AG04450 (cell line): ENCODE measurements at regions not wholly inside any gene's neighbourhood (a gene's known extent, or its start where the extent isn't known, plus 50 kb on each side); places are given as distances from the start of the nearest gene placed in this dataset.
"Not testable (repeated sequence)": the region's sequence is repeated elsewhere in the genome, so short reads cannot be mapped to it uniquely, and the experiment has no call there.

Experiments
- CTCF ChIA-PET: fragments of 300-600, 350-600 bp; formaldehyde crosslinking; extraction: SDS; loops from one replicate; lab custom pipeline; 2022; ENCODE audit warnings: antibody characterized with exemption, inconsistent platforms; lab: Charles Lee
- POLR2A ChIA-PET: fragments of 350-600 bp; formaldehyde crosslinking; extraction: SDS; loops from one replicate; lab custom pipeline; 2021; ENCODE audit warnings: antibody characterized with exemption, inconsistent platforms; lab: Yijun Ruan, JAX
- DNase-seq: peaks from one replicate; pipeline ENCODE4 v3.0.0-alpha.2; 2011; ENCODE audit warnings: low read depth, low spot score
- H3K27ac ChIP-seq: one replicate; pipeline ENCODE4 v1.5.1; 2012; ENCODE audit warnings: low read depth, low read length, control low read depth
- H3K27me3 ChIP-seq: one replicate; pipeline ENCODE4 v1.6.0; 2012; ENCODE audit warnings: low read length; ENCODE audit not compliant: control insufficient read depth, insufficient read depth
- H3K4me3 ChIP-seq: 2 replicates; pipeline ENCODE4 v1.5.1; 2011; ENCODE audit warnings: mild to moderate bottlenecking, low read depth, low read length, control low read depth
- H3K9me3 ChIP-seq: 2 replicates; pipeline ENCODE4 v1.5.1; 2012; ENCODE audit warnings: low read length; ENCODE audit not compliant: control insufficient read depth, insufficient read depth
- CTCF ChIP-seq: IDR thresholded peaks from 2 replicates; pipeline ENCODE4 v1.5.1; 2011; ENCODE audit warnings: low read depth, low read length, control low read depth, inconsistent platforms

- DNase-seq, result no peak
- Histone ChIP-seq H3K9me3 (no peaks in the 10 kb centered on the region), H3K4me3 (no peak overlapping the region), H3K27ac (no peak overlapping the region), H3K27me3 (no peaks in the 10 kb centered on the region)
- TF ChIP-seq CTCF, result no peak
- CTCF ChIA-PET, result no interaction called here
- POLR2A ChIA-PET, result no interaction called here
These were observed 246.0 kb downstream of the KBTBD8 start for GRCh38 chr3:67244130-67244529.

GRCh38 chr3:67245545-67245944, 247.4 kb downstream of the KBTBD8 start:
- ChIA-PET POLR2A (no interaction called here), CTCF (no interaction called here)
- no peak for TF ChIP-seq CTCF
- H3K9me3 ChIP-seq, result no peaks in the 10 kb centered on the region
- H3K4me3 ChIP-seq, result no peak overlapping the region
- DNase-seq, result no peak
- no peak overlapping the region for H3K27ac ChIP-seq
- no peaks in the 10 kb centered on the region for H3K27me3 ChIP-seq

- TF ChIP-seq CTCF, result no peak
- Histone ChIP-seq H3K4me3 (no peak overlapping the region), H3K27me3 (no peaks in the 10 kb centered on the region), H3K27ac (no peak overlapping the region), H3K9me3 (no peaks in the 10 kb centered on the region)
- CTCF ChIA-PET, result no interaction called here
- POLR2A ChIA-PET, result no interaction called here
- DNase-seq, result no peak
These were observed 250.6 kb downstream of the KBTBD8 start for GRCh38 chr3:67248726-67249125.

GRCh38 chr3:67252906-67253305, 254.8 kb downstream of the KBTBD8 start:
- H3K27me3 ChIP-seq, H3K4me3 ChIP-seq, H3K9me3 ChIP-seq, POLR2A ChIA-PET, DNase-seq, H3K27ac ChIP-seq: not testable (repeated sequence)
- CTCF ChIA-PET, result interaction anchor here (0.6 kb wide), 1 partner anchor 16 kb away, joined by 3 read pairs; no protein-coding TSS in a partner anchor

GRCh38 chr3:67278015-67278618, 280.0 kb downstream of the KBTBD8 start:
- TF ChIP-seq CTCF, result no peak
- Histone ChIP-seq H3K27me3 (no peaks in the 10 kb centered on the region), H3K27ac (no peak overlapping the region), H3K4me3 (no peak overlapping the region), H3K9me3 (no peaks in the 10 kb centered on the region)
- no peak for DNase-seq
- ChIA-PET CTCF (no interaction called here), POLR2A (no interaction called here)

- ChIA-PET POLR2A (no interaction called here), CTCF (no interaction called here)
- DNase-seq, result no peak
- Histone ChIP-seq H3K27ac (no peak overlapping the region), H3K27me3 (no peaks in the 10 kb centered on the region), H3K4me3 (no peak overlapping the region), H3K9me3 (no peaks in the 10 kb centered on the region)
- TF ChIP-seq CTCF, result no peak
These were observed 288.5 kb downstream of the KBTBD8 start for GRCh38 chr3:67286586-67286985.
